ENCODE measurements at regions not wholly inside any gene's neighbourhood (a gene's known extent, or its start where the extent isn't known, plus 50 kb on each side); places are given as distances from the start of the nearest gene placed in this dataset.
"Not testable (repeated sequence)": the region's sequence is repeated elsewhere in the genome, so short reads cannot be mapped to it uniquely, and the experiment has no call there.

GRCh38 chr2:111494288-111494980, 373.7 kb downstream of the BCL2L11 start:
- H3K4me3 ChIP-seq (ENCODE audit: low read depth, low read length, poor library complexity, severe bottlenecking); H4K20me1 ChIP-seq (ENCODE audit: insufficient read depth, low read length); H3K9me3 ChIP-seq (ENCODE audit: low read length); H3K4me1 ChIP-seq (ENCODE audit: insufficient read depth, low read length, poor library complexity, severe bottlenecking); H3K27ac ChIP-seq (ENCODE audit: low read depth, low read length, poor library complexity, severe bottlenecking); CTCF ChIA-PET (ENCODE audit: unreplicated experiment); BruUV-seq (replicated peaks); H2AFZ ChIP-seq (ENCODE audit: low read length); DNase-seq (ENCODE audit: low spot score); POLR2A ChIA-PET; intact Hi-C loops (cut with micrococcal nuclease; ENCODE audit: unreplicated experiment); H3K9me2 ChIP-seq (ENCODE audit: insufficient read depth, low read length); H3K36me3 ChIP-seq (ENCODE audit: insufficient read depth, low read length); H3K79me2 ChIP-seq (ENCODE audit: insufficient read depth, low read depth, low read length): not testable (repeated sequence)
- peak overlapping the region; percentile 20; the same call in 1 of the 2 replicates for H3K4me2 ChIP-seq (ENCODE audit: low read length)

GRCh38 chr2:111494981-111495315, 374.2 kb downstream of the BCL2L11 start:
- H3K79me2 ChIP-seq (ENCODE audit: insufficient read depth, low read depth, low read length); H3K4me1 ChIP-seq (ENCODE audit: insufficient read depth, low read length, poor library complexity, severe bottlenecking); H4K20me1 ChIP-seq (ENCODE audit: insufficient read depth, low read length); H3K4me3 ChIP-seq (ENCODE audit: low read depth, low read length, poor library complexity, severe bottlenecking); CTCF ChIA-PET (ENCODE audit: unreplicated experiment); H3K9me3 ChIP-seq (ENCODE audit: low read length); H3K9me2 ChIP-seq (ENCODE audit: insufficient read depth, low read length); H3K27ac ChIP-seq (ENCODE audit: low read depth, low read length, poor library complexity, severe bottlenecking); H2AFZ ChIP-seq (ENCODE audit: low read length); DNase-seq (ENCODE audit: low spot score); intact Hi-C loops (cut with micrococcal nuclease; ENCODE audit: unreplicated experiment); H3K4me2 ChIP-seq (ENCODE audit: low read length); BruUV-seq (replicated peaks); H3K36me3 ChIP-seq (ENCODE audit: insufficient read depth, low read length); POLR2A ChIA-PET: not testable (repeated sequence)

- POLR2A ChIA-PET; H3K9me2 ChIP-seq (ENCODE audit: insufficient read depth, low read length); BruUV-seq (replicated peaks); H3K9me3 ChIP-seq (ENCODE audit: low read length); DNase-seq (ENCODE audit: low spot score); H3K4me1 ChIP-seq (ENCODE audit: insufficient read depth, low read length, poor library complexity, severe bottlenecking); intact Hi-C loops (cut with micrococcal nuclease; ENCODE audit: unreplicated experiment); H2AFZ ChIP-seq (ENCODE audit: low read length); H3K4me3 ChIP-seq (ENCODE audit: low read depth, low read length, poor library complexity, severe bottlenecking); H4K20me1 ChIP-seq (ENCODE audit: insufficient read depth, low read length); CTCF ChIA-PET (ENCODE audit: unreplicated experiment); H3K36me3 ChIP-seq (ENCODE audit: insufficient read depth, low read length); H3K27ac ChIP-seq (ENCODE audit: low read depth, low read length, poor library complexity, severe bottlenecking); H3K79me2 ChIP-seq (ENCODE audit: insufficient read depth, low read depth, low read length); H3K4me2 ChIP-seq (ENCODE audit: low read length): not testable (repeated sequence)
Measured at GRCh38 chr2:111495636-111496035, 374.9 kb downstream of the BCL2L11 start.

- POLR2A ChIA-PET; H4K20me1 ChIP-seq (ENCODE audit: insufficient read depth, low read length); H3K36me3 ChIP-seq (ENCODE audit: insufficient read depth, low read length); H2AFZ ChIP-seq (ENCODE audit: low read length); H3K9me3 ChIP-seq (ENCODE audit: low read length); H3K9me2 ChIP-seq (ENCODE audit: insufficient read depth, low read length); CTCF ChIA-PET (ENCODE audit: unreplicated experiment); H3K79me2 ChIP-seq (ENCODE audit: insufficient read depth, low read depth, low read length); H3K4me1 ChIP-seq (ENCODE audit: insufficient read depth, low read length, poor library complexity, severe bottlenecking); intact Hi-C loops (cut with micrococcal nuclease; ENCODE audit: unreplicated experiment); DNase-seq (ENCODE audit: low spot score); H3K27ac ChIP-seq (ENCODE audit: low read depth, low read length, poor library complexity, severe bottlenecking); H3K4me3 ChIP-seq (ENCODE audit: low read depth, low read length, poor library complexity, severe bottlenecking); BruUV-seq (replicated peaks); H3K4me2 ChIP-seq (ENCODE audit: low read length): not testable (repeated sequence)
Measured at GRCh38 chr2:111496176-111496575, 375.5 kb downstream of the BCL2L11 start.

- H3K4me1 ChIP-seq (ENCODE audit: insufficient read depth, low read length, poor library complexity, severe bottlenecking); DNase-seq (ENCODE audit: low spot score); BruUV-seq (replicated peaks); H3K9me2 ChIP-seq (ENCODE audit: insufficient read depth, low read length); H3K4me3 ChIP-seq (ENCODE audit: low read depth, low read length, poor library complexity, severe bottlenecking); H3K79me2 ChIP-seq (ENCODE audit: insufficient read depth, low read depth, low read length); H3K4me2 ChIP-seq (ENCODE audit: low read length); POLR2A ChIA-PET; H3K9me3 ChIP-seq (ENCODE audit: low read length); H2AFZ ChIP-seq (ENCODE audit: low read length); intact Hi-C loops (cut with micrococcal nuclease; ENCODE audit: unreplicated experiment); H4K20me1 ChIP-seq (ENCODE audit: insufficient read depth, low read length); H3K36me3 ChIP-seq (ENCODE audit: insufficient read depth, low read length); CTCF ChIA-PET (ENCODE audit: unreplicated experiment); H3K27ac ChIP-seq (ENCODE audit: low read depth, low read length, poor library complexity, severe bottlenecking): not testable (repeated sequence)
Measured at GRCh38 chr2:111496860-111497259, 376.1 kb downstream of the BCL2L11 start.

- H3K79me2 ChIP-seq (ENCODE audit: insufficient read depth, low read depth, low read length); intact Hi-C loops (cut with micrococcal nuclease; ENCODE audit: unreplicated experiment); CTCF ChIA-PET (ENCODE audit: unreplicated experiment); H3K4me1 ChIP-seq (ENCODE audit: insufficient read depth, low read length, poor library complexity, severe bottlenecking); H3K9me3 ChIP-seq (ENCODE audit: low read length); H3K36me3 ChIP-seq (ENCODE audit: insufficient read depth, low read length); H3K4me2 ChIP-seq (ENCODE audit: low read length); H2AFZ ChIP-seq (ENCODE audit: low read length); H3K4me3 ChIP-seq (ENCODE audit: low read depth, low read length, poor library complexity, severe bottlenecking); H3K9me2 ChIP-seq (ENCODE audit: insufficient read depth, low read length); H4K20me1 ChIP-seq (ENCODE audit: insufficient read depth, low read length); BruUV-seq (replicated peaks); POLR2A ChIA-PET; DNase-seq (ENCODE audit: low spot score); H3K27ac ChIP-seq (ENCODE audit: low read depth, low read length, poor library complexity, severe bottlenecking): not testable (repeated sequence)
Measured at GRCh38 chr2:111497270-111497669, 376.6 kb downstream of the BCL2L11 start.

GRCh38 chr2:111500536-111501062, 379.9 kb downstream of the BCL2L11 start:
- H3K4me2 ChIP-seq (ENCODE audit: low read length); H3K36me3 ChIP-seq (ENCODE audit: insufficient read depth, low read length); POLR2A ChIA-PET; H3K4me3 ChIP-seq (ENCODE audit: low read depth, low read length, poor library complexity, severe bottlenecking); H3K79me2 ChIP-seq (ENCODE audit: insufficient read depth, low read depth, low read length); H3K4me1 ChIP-seq (ENCODE audit: insufficient read depth, low read length, poor library complexity, severe bottlenecking); intact Hi-C loops (cut with micrococcal nuclease; ENCODE audit: unreplicated experiment); H2AFZ ChIP-seq (ENCODE audit: low read length); H3K9me2 ChIP-seq (ENCODE audit: insufficient read depth, low read length); H4K20me1 ChIP-seq (ENCODE audit: insufficient read depth, low read length); BruUV-seq (replicated peaks); H3K9me3 ChIP-seq (ENCODE audit: low read length); H3K27ac ChIP-seq (ENCODE audit: low read depth, low read length, poor library complexity, severe bottlenecking); DNase-seq (ENCODE audit: low spot score); CTCF ChIA-PET (ENCODE audit: unreplicated experiment): not testable (repeated sequence)
